ENCODE measurements at regions not wholly inside any gene's neighbourhood (a gene's known extent, or its start where the extent isn't known, plus 50 kb on each side); places are given as distances from the start of the nearest gene placed in this dataset.

DNA sequence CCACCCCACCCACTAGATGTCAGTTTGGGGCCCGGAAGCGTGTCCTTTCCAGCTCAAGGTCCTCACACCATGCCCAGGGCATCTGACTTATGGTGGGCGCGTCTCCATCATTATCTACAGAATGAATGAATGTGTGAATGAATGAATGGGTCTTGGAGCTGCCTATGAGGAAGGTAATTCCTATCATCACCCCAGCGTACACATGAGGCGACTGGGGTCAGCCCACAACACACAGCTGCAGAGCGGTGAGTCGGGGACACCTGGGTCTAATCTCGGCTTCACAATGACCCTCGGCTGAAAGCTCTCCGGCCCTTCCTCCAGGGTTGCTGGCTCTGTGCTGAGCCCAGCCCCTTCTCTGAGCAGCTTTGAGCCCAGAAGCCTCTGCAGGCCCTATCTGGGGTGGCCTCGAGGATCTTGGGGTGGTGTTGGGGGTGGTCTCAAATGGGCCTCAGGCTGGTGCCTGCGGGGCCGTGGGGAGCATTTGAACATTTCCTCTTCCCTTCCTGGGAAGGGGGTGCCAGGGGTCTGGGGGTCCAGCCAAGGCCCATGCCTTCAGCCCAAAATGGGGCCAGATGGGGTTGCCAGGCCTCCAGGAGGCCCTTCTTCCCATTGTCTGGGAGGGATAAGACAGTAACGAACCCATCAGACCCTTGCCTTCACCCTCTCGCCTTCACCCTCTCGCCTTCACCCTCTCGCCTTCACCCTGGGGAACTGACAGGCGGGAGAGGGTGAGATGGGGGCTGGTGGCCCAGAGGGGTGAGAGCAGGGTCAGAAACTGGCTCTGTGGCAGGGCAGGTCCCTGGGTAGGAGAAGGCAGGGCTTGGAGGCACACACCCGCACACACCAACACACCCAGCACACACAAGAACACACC lies 82.4 kb downstream of the MYEOV start:
- TF ChIP-seq EZH2 (IDR thresholded peaks at IDR 0.05) (no peak), POLR2AphosphoS5 (IDR thresholded peaks at IDR 0.05; ENCODE audit: borderline replicate concordance, low read depth, low read length) (no peak), FOXP2 (optimal IDR thresholded peaks at IDR 0.05; ENCODE audit: control extremely low read depth, extremely low read length, insufficient read depth) (no peak)

Measured in SK-N-MC (cell line).